Urothelium cell line (cell line): ENCODE measurements at regions not wholly inside any gene's neighbourhood (a gene's known extent, or its start where the extent isn't known, plus 50 kb on each side); places are given as distances from the start of the nearest gene placed in this dataset.

Source experiments
- DNase-seq: peaks from one replicate; pipeline ENCODE4 v3.0.0; 2011; ENCODE audit warnings: low spot score, mixed read lengths
- FAIRE-seq: peaks from 2 replicates; lab custom pipeline; 2011; peaks lifted over from hg19 to GRCh38; lab: Jason Lieb, UNC

- DNase-seq (no peak), FAIRE-seq (no peak)
Measured at GRCh38 chr13:62035981-62036380, 620.3 kb upstream of the PCDH20 start.

GRCh38 chr13:62033934-62034333 lies 618.3 kb upstream of the PCDH20 start:
- DNase-seq (no peak), FAIRE-seq (no peak)

- DNase-seq: no peak
- FAIRE-seq: no peak
Measured at GRCh38 chr13:62022369-62022768, 606.7 kb upstream of the PCDH20 start.

- FAIRE-seq (no peak), DNase-seq (no peak)
Measured at GRCh38 chr13:62019858-62020257, 604.2 kb upstream of the PCDH20 start.

- DNase-seq: peak; percentile 1
- FAIRE-seq: no peak
Measured at GRCh38 chr13:62014299-62014698, 598.6 kb upstream of the PCDH20 start.

- FAIRE-seq: no peak
- no peak for DNase-seq
Measured at GRCh38 chr13:62003452-62003851, 587.8 kb upstream of the PCDH20 start.

GRCh38 chr13:61994174-61994573 lies 578.5 kb upstream of the PCDH20 start:
- DNase-seq (no peak), FAIRE-seq (no peak)

GRCh38 chr13:61989978-61990377 lies 574.3 kb upstream of the PCDH20 start:
- FAIRE-seq (no peak), DNase-seq (no peak)

- FAIRE-seq (no peak), DNase-seq (no peak)
Measured at GRCh38 chr13:61988810-61989209, 573.2 kb upstream of the PCDH20 start.

GRCh38 chr13:61975001-61975400 lies 559.4 kb upstream of the PCDH20 start:
- DNase-seq: no peak
- no peak for FAIRE-seq

- no peak for FAIRE-seq
- no peak for DNase-seq
Measured at GRCh38 chr13:61965756-61966155, 550.1 kb upstream of the PCDH20 start.

GRCh38 chr13:61960981-61961380 lies 545.3 kb upstream of the PCDH20 start:
- DNase-seq (no peak), FAIRE-seq (no peak)

- FAIRE-seq (no peak), DNase-seq (peak; percentile 4)
Measured at GRCh38 chr13:61954092-61954491, 538.4 kb upstream of the PCDH20 start.

- FAIRE-seq (no peak), DNase-seq (no peak)
Measured at GRCh38 chr13:61950828-61951227, 535.2 kb upstream of the PCDH20 start.

GRCh38 chr13:61944329-61944929 lies 528.8 kb upstream of the PCDH20 start:
- no peak for FAIRE-seq
- DNase-seq: no peak

GRCh38 chr13:61935710-61936109 lies 520.1 kb upstream of the PCDH20 start:
- DNase-seq (no peak), FAIRE-seq (no peak)

- FAIRE-seq (no peak), DNase-seq (no peak)
Measured at GRCh38 chr13:61927648-61928047, 512.0 kb upstream of the PCDH20 start.

GRCh38 chr13:61918841-61919240 lies 503.2 kb upstream of the PCDH20 start:
- DNase-seq (no peak), FAIRE-seq (no peak)

- no peak for DNase-seq
- FAIRE-seq: no peak
Measured at GRCh38 chr13:61916483-61916882, 500.8 kb upstream of the PCDH20 start.

GRCh38 chr13:61913183-61913582 lies 497.5 kb upstream of the PCDH20 start:
- FAIRE-seq: no peak
- DNase-seq: no peak

- no peak for FAIRE-seq
- DNase-seq: no peak
Measured at GRCh38 chr13:61908906-61909615, 493.4 kb upstream of the PCDH20 start.

GRCh38 chr13:61905054-61905453 lies 489.4 kb upstream of the PCDH20 start:
- no peak for DNase-seq
- FAIRE-seq: no peak
